GM18870 (cell line): ENCODE measurements at regions not wholly inside any gene's neighbourhood (a gene's known extent, or its start where the extent isn't known, plus 50 kb on each side); places are given as distances from the start of the nearest gene placed in this dataset.
"Not testable (repeated sequence)": the region's sequence is repeated elsewhere in the genome, so short reads cannot be mapped to it uniquely, and the experiment has no call there.

Experiments used
- ATAC-seq: cut with Tn5 transposase; IDR thresholded peaks from one replicate; pipeline ENCODE4 v1.9.1; 2021; ENCODE audit warnings: moderate library complexity; ENCODE audit not compliant: unreplicated experiment

DNA sequence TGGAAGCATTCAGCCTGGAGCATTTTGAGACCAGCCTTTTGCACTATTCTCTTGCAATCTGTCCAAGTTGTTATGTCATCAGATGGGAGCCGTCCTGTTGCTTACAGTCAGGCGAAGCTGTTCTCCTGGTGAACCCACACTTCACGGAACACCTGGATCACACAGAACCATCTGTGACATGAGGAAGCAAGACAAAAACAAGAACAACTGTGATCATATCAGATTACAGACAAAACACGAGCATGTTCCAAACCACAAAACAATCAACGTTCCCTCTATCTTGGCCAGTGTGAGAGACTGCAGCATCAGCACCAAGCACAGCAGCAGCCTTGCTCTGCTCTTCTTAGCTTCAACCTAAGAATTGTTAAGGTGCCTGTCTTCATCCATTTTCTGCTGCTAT, 180.5 kb upstream of the SFSWAP start:
- no peak for ATAC-seq

DNA sequence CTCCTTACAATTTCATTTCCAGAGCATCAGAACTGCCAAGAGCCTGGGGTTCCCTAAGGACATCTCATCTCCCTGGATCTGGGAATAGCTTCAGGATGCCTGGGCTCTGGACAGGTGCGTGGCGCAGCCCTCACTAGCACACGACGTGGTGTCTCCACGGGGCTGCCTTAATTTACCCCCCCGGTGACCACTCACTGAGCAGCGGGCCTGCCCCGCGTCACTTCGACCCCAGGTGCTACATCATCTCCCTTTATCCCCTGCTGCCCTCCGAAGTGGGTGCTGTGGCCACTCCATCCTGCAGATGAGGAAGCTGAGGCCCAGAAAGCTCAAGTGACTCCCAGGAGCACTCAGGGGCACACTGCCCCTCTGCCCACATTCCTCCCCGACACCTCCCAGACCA, 177.8 kb upstream of the SFSWAP start:
- ATAC-seq, result no peak

DNA sequence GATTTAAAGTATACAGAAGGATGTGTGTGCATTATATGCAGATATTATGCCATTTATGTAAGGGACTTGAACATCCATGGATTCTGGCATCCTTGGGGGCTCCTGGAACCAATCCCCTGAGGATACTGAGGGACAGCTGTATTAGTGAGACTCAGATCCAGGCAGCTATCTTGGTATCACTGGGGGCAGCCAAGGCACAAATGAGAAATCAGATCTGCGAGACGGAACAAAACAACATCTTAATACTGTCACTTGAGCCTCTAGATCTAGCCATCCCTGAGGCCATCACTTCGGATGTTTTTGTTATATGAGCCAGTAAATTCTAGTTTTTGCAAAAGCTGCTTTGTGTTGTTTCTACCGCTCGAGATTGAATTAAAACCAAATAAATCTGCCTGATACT, 175.1 kb upstream of the SFSWAP start:
- no peak for ATAC-seq

GRCh38 chr12:131536337-131536736, 174.6 kb upstream of the SFSWAP start:
- ATAC-seq, result no peak

DNA sequence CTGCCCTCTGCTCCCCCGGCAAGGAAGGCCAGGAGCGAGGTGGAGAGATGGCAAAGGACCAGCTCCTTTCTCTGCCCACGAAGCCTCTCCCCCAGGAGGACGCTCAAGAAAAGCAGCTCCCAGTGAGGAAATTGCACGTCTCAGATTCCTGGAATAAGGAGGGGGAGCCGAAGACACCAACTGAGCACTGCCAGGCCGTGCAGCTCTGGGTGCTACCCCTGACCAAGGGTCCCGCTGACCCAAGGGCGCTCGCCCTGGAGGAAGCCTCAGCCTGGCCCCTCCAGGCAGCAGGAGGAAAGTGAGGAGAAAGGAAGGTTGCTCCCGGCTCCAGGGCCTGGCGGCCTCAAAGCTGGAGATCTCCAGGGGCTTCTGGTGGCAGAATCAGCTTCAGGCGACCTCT, 174.1 kb upstream of the SFSWAP start:
- no peak for ATAC-seq

GRCh38 chr12:131537267-131537958, 173.5 kb upstream of the SFSWAP start:
- ATAC-seq, result no peak

DNA sequence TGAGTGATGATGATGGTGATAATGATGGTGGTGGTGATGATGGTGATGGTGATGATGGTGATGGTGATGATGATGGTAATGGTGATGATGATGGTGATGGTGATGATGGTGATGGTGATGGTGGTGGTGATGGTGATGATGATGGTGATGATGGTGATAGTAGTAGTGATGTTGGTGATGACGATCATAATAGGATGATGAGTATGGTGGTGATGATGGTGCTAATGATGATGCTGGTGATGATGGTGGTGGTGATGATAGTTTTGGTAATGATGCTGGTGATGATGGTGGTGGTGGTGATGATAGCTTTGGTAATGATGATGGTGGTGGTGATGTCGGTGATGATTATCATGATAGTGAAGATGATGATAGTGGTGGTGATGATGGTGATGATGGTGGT, 171.5 kb upstream of the SFSWAP start:
- ATAC-seq, result no peak

- no peak for ATAC-seq
Measured at GRCh38 chr12:131540138-131540623, 170.7 kb upstream of the SFSWAP start.

DNA sequence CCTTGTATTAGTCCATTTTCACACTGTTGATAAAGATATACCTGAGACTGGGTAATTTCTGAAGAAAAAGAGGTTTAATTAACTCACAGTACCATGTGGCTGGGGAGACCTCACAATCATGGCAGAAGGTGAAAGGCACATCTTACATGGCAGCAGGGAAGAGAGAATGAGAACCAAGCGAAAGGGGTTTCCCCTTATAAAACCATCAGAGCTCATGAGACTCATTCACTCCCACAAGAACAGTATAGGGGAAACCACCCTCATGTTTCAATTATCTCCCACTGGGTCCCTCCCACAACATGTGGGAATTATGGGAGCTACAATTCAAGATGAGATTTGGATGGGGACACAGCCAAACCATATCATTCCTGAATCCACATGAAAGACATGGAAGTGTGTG, 169.4 kb upstream of the SFSWAP start:
- not testable (repeated sequence) for ATAC-seq

DNA sequence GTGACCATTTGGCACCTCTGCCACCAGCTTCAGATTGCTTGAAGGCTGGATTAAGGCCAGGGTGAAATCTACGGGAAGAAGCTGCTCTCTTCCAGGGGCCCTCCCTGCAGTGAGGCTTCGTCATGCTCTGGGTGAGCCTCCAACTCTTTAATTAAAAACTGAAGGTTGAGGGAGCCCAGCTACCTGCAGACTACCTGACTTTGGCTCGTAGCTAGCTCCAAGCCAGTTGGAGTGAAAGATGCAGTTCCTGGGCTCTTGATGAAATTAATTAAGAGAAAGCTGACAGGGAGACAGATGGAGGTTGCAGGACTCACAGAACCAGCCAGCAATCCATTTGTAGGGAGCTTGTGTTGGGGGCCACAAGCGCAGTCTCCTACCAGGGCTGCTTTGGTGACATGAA, 168.5 kb upstream of the SFSWAP start:
- no peak for ATAC-seq

DNA sequence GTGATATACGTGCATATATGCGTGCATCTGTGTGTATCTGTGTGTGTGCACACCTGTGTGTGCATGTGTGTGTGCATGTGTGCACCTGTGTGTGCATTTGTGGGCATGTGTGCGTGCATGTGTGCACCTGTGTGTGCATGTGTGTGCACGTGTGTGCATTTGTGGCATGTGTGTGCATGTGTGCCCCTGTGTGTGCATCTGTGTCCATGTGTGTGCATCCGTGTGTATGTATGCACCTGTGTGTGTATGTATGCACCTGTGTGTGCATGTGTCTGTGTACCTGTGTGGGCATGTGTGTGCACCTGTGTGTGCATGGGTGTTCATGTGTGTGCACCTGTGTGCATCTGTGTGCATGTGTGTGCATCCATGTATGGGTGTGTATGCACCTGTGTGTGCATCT, 167.8 kb upstream of the SFSWAP start:
- no peak for ATAC-seq

GRCh38 chr12:131547555-131547954, 163.3 kb upstream of the SFSWAP start:
- ATAC-seq, result no peak

DNA sequence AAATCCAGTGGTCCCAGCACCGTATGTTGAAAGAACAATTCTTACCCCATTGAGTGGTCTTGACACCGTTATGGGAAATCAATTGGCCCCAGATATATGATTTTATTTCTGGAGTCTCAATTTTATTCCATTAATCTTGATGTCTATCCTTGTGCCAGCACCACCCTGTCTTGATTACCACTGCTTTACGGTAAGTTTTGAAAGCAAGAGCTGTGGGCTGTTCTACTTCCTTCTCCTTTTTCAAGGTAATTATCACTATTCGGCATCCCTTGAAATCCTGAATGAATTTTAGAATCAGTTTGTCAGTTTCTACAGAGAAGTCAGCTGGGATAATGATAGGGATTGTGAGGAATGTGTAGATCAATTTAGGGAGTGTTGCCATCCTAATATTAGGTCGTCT, 160.8 kb upstream of the SFSWAP start:
- no peak for ATAC-seq

DNA sequence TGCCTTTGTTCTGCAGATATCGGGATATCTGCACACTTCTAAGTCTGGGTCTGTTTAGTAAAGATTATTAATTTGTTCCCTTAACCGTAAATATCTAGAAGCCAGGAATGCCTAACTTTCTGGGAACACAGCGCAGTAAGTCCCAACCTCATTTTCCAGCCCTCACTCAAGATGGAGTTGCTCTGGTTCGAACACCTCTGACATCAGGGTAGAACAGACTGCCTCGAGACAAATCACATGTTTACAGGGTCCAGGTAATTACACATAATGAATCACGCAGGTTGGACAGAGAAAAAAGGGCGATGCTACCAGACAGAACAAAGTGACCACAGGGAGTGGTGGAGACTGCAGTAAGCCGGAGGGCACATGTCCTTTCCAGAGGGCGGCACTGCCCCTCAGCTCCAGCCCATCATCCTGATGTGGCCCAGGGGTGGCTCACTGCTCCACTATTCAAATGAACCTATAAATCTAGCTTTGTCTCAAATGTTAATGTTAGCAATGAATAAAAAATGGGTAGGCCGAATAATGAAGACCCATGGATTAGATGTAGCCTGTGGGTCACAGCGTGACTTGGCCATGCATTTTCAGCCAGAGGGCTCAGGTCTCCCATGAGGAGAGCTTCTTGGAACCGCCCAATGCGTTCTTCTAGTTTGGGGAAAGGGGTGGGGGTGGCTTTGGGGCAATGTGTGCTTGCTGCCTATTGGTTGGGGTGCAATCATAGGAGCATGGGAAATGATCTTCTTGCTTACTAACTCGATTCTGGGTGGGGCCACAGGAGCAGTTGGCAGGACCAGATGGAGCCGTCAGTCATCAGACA, 159.0 kb upstream of the SFSWAP start:
- ATAC-seq, result no peak

DNA sequence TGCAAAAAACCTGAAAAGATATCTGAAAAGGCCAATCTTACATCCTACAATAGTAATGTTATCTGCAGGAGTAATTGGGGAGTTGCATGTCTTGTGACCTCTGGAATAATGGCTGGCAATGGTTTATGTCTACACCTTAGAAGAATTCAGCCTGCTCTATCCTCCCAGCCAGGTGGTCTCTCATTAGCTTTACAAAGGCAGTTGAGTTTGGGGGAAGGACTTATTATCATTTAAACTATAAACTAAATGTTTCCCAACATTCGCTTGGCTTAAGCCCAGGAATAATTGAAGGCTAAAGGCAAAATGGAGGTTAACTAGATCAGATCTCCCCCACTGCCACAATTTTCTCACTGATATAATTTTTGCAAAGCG, 158.4 kb upstream of the SFSWAP start:
- ATAC-seq, result no peak

DNA sequence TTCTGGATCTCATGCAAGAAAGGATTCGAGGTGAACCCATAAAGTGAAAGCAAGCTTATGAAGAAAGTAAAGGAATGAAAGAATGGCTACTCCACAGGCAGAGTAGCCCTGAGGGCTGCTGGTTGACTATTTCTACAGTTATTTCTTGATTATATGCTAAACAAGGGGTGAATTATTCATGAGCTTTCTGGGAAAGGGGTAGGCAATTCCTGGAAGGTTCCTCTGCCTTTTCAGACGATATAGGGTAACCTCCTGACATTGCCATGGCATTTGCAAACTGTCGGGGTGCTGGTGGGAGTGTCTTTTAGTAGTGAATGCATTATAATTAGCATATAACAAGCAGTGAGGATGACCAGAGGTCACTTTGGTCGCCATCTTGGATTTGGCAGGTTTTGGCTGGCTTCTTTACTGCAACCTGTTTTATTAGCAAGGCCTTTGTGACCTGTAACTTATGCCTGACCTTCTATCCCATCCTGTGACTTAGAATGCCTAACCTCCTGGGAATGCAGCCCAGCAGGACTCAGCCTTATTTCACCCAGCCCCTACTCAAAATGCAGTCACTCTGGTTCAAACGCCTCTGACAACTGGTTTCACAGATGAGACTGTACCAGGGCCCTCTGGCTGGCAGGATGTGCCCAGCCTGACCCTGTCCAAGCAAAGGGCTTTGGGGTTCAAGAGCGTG, 157.7 kb upstream of the SFSWAP start:
- no peak for ATAC-seq

- ATAC-seq, result no peak
Measured at GRCh38 chr12:131555197-131555846, 155.6 kb upstream of the SFSWAP start.

DNA sequence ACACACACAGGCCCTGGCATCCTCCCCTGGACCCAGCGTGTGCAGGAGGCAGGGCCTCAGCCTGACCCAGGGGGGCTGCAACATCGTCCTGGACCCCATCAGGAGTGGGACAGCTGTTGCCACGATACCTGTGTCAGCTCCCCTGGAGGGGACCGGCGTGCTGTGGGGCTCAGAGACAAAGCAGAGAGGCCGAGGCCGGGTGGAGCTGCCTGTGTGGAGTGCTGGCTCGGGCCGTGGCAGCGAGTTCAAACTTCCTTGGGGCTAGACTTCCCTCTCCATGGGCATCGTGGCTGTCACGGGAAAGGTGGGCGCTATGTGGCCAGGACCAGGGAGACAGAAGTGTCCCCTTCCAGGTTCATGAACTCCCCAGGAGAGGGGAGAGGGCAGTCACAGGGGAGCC, 155.0 kb upstream of the SFSWAP start:
- no peak for ATAC-seq

DNA sequence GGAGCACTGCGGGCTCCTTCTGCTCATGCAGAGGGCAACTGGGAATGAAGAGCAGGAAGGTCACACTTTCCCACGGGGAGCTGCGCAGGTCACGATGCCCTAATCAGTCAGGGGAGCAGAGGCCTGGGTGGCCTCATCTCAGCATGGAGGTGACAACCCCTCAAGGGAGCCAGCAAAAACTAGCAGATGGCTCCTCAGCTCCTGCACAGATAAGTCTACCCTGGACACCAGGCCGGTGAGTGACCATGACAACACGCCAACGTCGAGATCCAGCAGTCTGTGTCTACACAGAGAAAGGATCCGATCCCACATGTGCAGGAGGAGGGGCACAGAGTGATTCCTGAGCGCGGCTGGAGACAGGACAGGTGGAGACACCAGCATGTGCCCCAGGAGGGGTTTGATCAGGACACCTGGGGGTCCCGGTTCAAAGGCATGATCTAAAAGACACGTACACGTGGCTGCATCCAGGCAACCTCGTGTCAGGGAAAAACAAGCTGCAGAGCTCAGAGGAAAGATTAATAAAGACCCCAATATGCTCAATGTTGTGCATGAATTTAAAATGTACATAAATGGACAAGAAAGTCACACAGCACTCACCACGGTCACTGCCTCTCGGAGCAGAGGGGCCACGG, 153.7 kb upstream of the SFSWAP start:
- ATAC-seq, result no peak

GRCh38 chr12:131559517-131560516, 151.1 kb upstream of the SFSWAP start:
- ATAC-seq, result no peak
